ENCODE measurements at regions not wholly inside any gene's neighbourhood (a gene's known extent, or its start where the extent isn't known, plus 50 kb on each side); places are given as distances from the start of the nearest gene placed in this dataset.

DNA sequence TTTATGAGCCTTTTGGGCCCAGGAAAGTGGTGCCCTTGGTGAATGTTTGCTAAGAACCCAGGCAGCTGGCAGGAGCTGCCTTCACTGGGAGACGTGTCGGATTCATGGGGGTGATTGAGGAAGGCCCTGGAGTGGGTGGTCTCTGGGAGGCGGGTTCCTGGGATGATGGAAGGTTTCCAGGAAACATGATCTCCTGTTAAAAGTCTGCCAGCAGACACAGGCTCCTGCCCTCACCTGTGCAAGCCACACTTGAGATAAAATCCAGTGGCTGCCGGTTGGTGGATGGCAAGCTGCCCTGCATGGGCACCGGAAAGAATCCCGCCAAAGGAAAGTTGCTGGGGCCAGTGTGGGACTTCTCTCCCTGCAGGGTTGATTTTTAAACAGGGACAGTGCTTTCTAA is 189.0 kb upstream of the CIBAR2 start:
- DNase-seq = peak; percentile 59

GRCh38 chr16:85302018-85302847 is 190.0 kb upstream of the CIBAR2 start:
- no peak for DNase-seq

GRCh38 chr16:85302848-85303353 is 190.6 kb upstream of the CIBAR2 start:
- no peak for DNase-seq

DNA sequence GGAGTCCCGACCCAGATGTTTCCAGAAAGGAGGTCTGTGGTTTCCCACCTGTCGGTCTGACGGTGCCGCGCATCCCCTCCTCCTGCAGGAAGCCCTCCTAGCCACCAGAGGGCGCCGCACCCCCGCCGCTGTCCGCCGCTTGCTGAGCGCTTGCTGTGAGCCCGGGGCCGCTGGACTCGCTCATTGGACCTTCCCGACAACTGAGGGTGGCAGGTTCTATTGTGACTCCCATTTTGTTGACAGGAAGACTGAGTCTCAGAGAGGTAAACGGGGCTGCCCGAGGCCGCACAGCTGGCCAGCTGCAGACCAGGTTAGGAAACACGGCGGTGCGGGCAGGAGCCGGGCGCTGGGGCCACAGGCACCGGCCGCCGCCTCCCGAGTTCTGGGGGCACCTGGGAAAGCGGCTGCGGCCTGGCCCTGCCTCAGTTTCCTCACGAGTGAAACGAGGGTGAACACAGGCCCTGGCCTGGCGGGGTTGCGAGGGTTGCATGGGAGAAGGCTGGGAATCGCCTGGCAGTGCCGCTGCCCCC is 191.1 kb upstream of the CIBAR2 start:
- no peak for DNase-seq

GRCh38 chr16:85304337-85304736 is 192.1 kb upstream of the CIBAR2 start:
- peak; percentile 72 for DNase-seq

DNA sequence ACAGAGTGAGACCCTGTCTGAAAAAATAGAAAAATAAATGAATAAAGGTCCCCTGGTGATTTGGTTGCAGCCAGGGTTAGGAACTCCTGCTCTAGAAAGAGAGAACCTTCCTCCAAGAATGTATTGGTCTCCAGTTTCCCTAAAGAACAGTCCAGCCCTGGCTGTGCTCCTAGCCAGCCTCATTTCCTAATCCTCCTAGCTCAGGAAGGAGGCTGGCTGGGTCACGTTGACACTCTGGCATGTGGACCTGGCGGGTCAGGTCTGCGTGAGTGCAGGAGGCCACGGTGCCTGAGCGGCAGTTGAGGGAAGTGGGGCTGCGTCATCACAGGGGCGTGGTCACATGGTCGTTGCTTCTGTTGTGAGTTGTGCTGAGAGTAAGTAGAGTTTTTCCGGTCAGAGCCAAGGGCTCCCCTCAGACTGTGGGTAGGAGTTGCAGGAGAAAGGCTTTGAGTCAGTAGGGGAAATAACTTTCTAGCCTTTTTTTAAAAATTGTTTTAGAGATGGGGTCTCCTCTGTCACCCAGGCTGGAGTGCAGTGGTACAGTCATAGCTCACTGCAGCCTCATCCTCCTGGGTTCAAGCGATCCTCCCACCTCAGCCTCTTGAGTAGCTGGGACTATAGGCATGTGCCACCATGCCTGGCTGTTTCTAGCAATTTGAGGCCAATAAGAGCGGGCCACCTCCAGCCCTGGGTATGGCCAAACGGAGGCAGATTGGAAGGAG is 194.0 kb upstream of the CIBAR2 start:
- DNase-seq = peak; percentile 74

- no peak for DNase-seq
These were observed 194.7 kb upstream of the CIBAR2 start for GRCh38 chr16:85306793-85307551.

DNA sequence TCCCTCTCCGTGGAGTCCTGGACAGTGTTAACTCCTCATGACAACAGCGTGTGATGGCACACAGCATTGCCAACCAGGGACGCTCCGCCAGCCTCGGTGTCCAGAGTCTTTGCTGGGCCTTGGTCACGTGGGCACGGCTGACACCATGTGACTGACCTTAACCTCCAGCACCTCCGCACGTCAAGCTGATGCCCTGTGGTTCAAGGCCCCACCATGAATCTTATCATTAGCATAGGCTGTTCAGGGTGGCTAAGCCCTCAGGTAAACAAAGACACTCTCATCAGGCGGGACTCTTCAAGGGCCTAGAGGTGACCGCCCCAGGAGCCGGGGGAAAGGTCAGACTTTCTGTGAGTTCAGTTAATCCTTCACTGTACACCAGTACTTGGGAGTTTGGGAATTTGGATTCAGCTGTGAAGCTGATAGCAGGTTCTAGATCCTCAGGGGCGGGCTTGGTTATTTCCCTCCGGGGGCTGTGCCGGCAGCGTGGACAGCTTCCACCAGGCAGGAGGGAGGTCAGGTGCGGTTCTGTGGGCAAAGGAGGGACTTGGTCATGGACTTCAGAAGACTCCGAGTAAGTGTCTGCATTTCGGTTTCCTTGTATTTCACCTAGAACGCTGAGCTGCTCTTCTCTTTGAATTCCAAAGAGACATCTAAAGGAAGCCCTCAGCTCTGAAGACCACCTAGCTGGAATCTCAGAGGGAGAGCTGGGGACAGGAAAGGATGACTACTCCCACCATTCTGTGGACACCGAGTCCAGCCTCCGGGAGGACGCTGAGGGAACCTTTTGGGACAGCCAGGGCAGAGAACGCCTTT is 195.5 kb upstream of the CIBAR2 start:
- DNase-seq = no peak

DNA sequence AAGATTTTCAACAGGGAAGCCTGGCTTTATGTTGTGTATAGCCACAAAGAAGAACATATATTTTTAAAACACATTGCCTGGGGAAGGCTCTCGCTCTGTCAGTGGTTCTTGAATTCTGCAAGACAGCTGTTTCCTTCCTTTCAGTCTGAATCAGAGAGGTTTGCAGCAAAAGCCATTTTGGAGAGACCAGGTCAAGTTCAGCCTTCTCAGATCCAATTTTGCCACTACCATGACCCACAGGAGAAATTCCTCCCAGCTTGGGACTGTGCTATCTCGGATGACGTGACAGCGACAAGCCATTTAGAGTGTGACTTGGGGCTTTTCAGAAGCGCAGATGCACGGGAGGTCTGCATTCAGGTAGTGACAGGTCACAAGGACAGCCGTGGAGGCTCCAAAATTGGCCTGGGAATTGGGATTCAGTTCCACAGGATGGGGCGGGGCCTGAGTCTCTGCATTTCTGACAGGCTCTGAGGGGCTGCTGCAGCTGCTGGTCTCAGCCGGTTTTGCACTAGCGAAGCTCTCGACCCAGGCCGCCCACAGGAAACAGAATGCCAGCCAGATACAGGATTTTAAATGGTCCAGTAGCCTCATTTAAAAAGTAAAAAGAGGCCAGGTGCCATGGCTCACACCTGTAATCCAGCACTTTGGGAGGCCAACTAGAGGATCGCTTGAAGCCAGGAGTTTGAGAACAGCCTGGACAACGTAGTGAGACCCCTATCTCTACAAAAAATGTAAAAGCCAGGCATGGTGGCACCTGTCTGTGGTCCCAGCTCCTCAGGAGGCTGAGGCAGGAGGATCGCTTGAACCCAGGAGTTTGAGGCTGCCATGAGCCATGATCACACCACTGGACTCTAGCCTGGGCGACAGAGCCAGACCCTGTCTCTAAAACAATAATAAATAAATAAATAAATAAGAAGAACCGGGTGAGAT is 196.6 kb upstream of the CIBAR2 start:
- no peak for DNase-seq

GRCh38 chr16:85309656-85310587 is 197.7 kb upstream of the CIBAR2 start:
- no peak for DNase-seq

DNA sequence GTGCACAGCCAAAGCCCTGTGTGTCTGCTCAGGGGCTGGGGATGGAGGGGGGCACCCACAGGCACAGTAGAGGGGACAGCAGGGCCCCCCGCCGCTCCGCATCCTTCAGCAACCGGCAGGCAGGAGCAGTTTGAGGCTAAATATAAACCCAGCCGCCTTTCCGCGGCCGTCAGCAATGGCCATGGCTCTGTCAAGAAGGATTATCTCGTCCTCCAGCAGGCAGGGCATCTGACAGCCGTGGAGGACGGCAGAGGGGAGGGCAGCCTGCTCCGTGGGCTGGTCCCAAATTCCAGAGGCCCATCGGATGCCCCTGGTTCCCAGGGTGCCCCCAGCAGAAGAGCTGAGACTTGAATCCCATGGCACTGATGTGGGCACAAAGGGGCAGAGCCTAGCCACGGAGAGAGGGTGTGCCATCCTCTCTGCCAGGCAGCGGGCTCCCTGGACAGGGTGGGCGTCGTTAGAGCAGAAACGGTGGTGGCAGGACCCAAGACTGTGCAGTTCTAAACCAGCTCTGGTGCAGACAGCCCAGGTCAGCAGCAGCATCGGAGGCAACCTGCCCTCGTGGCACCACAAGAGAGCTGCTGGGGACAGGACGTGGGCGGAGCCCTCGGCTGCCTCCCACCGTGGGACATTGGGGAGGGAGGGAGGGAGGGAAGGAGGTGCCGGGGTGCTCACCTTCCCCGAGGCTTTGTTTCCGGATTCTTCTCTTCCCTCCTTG is 198.8 kb upstream of the CIBAR2 start:
- DNase-seq = no peak

DNA sequence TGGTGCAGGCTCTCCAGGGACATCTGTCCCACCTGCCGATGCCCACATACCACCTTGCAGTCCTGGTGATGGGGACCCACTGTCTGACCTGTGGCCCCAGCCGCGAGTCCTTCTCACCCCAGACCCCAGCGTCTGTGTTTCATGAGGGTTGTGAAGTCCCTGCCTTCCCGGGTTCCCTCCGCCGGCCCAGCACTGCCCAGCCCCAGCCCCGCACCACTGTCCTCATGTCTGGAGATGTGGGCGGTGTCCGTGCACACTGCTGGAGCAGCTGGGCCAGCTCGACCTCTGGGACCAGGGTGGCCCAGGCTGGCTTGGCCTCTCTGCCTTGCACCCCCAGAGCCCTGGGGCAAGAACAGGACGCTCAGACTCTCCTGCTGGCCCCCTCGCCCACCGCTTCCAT is 199.5 kb upstream of the CIBAR2 start:
- DNase-seq = no peak

- no peak for DNase-seq
These were observed 199.9 kb upstream of the CIBAR2 start for GRCh38 chr16:85312174-85312573.

DNA sequence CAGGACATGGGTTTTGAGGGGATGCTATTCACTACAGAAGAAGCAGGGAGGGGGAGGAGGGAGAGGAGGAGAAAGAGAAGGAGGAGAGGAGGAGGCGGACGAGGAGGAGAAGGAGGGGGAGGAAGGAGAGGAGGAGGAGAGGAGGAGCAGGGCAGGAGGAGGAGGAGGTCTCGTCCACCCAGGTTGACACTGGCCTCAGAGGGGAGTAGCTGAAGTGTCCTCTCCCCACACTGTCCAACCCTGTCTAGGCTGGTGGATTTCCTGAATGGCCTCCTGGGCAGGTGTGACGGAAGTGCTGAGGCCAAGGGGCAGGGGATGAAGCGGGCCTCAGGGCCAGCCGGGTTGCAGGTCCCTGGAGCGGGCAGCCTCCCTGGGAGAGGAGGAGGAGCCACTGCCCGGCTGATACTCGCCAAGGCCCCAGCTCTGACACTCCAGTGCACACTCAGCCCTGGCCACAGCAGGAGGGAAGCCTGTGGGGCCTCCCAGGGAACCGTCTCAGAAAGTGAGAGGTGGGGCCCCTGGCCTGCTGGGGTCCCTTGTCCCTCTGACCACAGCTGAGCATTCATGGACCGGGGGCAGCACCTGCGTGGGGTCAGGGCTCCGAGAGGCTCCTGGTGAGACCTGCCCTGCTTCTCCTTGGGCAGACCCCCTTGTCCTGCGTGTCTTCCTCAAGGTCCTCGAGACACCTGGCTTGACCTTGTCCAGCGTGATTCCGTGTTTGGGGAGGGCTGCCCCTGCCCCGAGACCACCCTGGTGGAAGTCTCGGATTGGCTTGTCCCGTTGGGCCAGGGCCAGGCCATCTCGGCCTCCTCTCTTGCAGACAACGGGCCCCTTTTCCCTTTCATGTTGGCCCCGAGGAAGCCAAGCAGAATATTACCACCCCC is 200.6 kb upstream of the CIBAR2 start:
- DNase-seq = no peak

- DNase-seq = no peak
These were observed 201.4 kb upstream of the CIBAR2 start for GRCh38 chr16:85313526-85314301.

- DNase-seq = no peak
These were observed 202.3 kb upstream of the CIBAR2 start for GRCh38 chr16:85314512-85314971.

DNA sequence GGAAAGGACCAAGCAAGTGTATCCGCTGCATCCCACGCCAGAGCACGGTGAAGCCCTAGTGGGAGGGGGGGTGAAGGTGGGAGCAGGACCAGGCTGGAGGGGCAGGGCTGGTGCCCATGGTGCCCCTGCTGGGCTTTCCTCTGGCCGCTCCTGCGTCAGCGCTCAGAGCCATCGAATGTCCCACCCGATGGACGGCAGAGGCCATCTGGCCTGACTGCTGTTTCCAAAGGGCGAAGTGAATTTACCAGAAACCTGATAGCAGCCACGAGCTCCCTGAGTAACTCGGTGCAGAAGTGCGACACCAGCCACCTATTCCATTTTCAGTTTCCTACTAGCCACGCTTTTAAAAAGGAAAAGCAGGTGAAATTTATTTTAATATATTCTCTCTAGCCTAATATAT is 203.6 kb upstream of the CIBAR2 start:
- no peak for DNase-seq
